ENCODE measurements at regions not wholly inside any gene's neighbourhood (a gene's known extent, or its start where the extent isn't known, plus 50 kb on each side); places are given as distances from the start of the nearest gene placed in this dataset.

DNA sequence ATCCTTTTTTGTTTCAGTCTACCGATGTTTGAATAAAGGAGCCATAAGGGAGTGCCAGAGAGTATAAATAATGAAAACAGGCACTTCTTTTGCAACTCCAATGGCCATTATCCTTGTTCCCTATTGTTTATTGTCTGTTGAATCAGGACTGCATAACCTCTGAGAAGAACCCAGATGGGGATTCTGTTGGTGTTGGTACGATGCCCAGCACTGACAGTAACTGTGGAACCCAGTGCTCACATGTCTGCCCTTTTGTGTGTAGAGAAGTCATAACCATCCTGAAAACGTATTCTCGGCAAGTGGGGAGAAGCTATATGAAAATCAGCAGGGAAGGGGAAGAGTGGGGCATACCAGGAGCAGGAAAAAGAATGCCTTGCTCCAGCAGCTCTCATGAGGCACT, 195.1 kb upstream of the EDNRA start:
- Histone ChIP-seq H3K23me2 (ENCODE audit: low read depth, low read length) (no peaks in the 10 kb centered on the region; the same call in 1 of the 2 replicates), H3K23ac (ENCODE audit: insufficient read length) (no peak overlapping the region), H3K27ac (ENCODE audit: low read depth, low read length) (no peak overlapping the region), H3K4ac (replicated peaks; ENCODE audit: insufficient read length, low read depth, low read length) (no peak overlapping the region), H3K79me1 (ENCODE audit: low read depth, low read length) (no peaks in the 10 kb centered on the region), H3K27me3 (replicated peaks in 1 of 4; ENCODE audit: control insufficient read depth in 3 of 4, extremely low read depth in 1 of 4, insufficient read depth in 3 of 4, low read length in 3 of 4) (no peaks in the 10 kb centered on the region), H3K4me3 (ENCODE audit: extremely low read depth in 1 of 4, insufficient read depth in 2 of 4, low read depth in 3 of 4, low read length in 4 of 4) (no peak overlapping the region), H4K8ac (ENCODE audit: extremely low read depth, insufficient read depth, low read length) (no peak overlapping the region), H3K79me2 (ENCODE audit: control insufficient read depth in 1 of 2, insufficient read depth in 2 of 2, low read length in 2 of 2) (no peaks in the 10 kb centered on the region), H2BK5ac (ENCODE audit: low read depth, low read length) (no peak overlapping the region), H3K56ac (replicated peaks; ENCODE audit: insufficient read length, low read depth, low read length) (no peak overlapping the region), H4K91ac (replicated peaks; ENCODE audit: insufficient read length, low read length) (no peak overlapping the region), H3K4me1 (replicated peaks in 1 of 4; ENCODE audit: control insufficient read depth in 3 of 4, insufficient read depth in 4 of 4, low read length in 3 of 4) (no peaks in the 10 kb centered on the region), H3K18ac (ENCODE audit: extremely low read depth, low read length) (no peak overlapping the region), H3K9me3 (ENCODE audit: insufficient read depth in 2 of 2, low read depth in 1 of 2, low read length in 1 of 2) (no peaks in the 10 kb centered on the region), H3K4me2 (ENCODE audit: insufficient read depth in 1 of 2, low read depth in 2 of 2, low read length in 2 of 2) (no peak overlapping the region), H2BK20ac (ENCODE audit: low read length) (no peak overlapping the region), H3K9ac (replicated peaks in 1 of 4; ENCODE audit: extremely low read depth in 1 of 4, low read depth in 3 of 4, low read length in 3 of 4) (no peak overlapping the region), H2BK12ac (ENCODE audit: low read depth, low read length) (no peak overlapping the region), H4K5ac (ENCODE audit: insufficient read length, low read depth, low read length) (no peak overlapping the region), H2BK120ac (replicated peaks; ENCODE audit: low read depth, low read length) (no peak overlapping the region), H2AK5ac (ENCODE audit: low read depth, low read length) (no peak overlapping the region), H3K14ac (ENCODE audit: insufficient read length) (no peak overlapping the region), H3K36me3 (ENCODE audit: control insufficient read depth in 2 of 4, insufficient read depth in 4 of 4, low read length in 3 of 4) (no peaks in the 10 kb centered on the region; a peak in 1 of 8 replicates), H2BK15ac (ENCODE audit: low read length) (no peak overlapping the region), H2AFZ (ENCODE audit: low read length) (no peak overlapping the region), H4K20me1 (replicated peaks in 1 of 2; ENCODE audit: control insufficient read depth in 1 of 2, insufficient read depth in 2 of 2, low read length in 2 of 2) (no peaks in the 10 kb centered on the region)
- no peak for DNase-seq (ENCODE audit: low read depth in 1 of 2, low spot score in 2 of 2)
- TF ChIP-seq CEBPB (IDR thresholded peaks at IDR 0.05; ENCODE audit: low read depth, low read length) (no peak), POU5F1 (IDR thresholded peaks at IDR 0.05; ENCODE audit: low read depth, low read length) (no peak), BCL11A (IDR thresholded peaks at IDR 0.05; ENCODE audit: low read depth in 2 of 2, low read length in 2 of 2) (no peak), GTF2F1 (IDR thresholded peaks at IDR 0.05; ENCODE audit: borderline replicate concordance, low read depth, low read length) (no peak), RFX5 (IDR thresholded peaks at IDR 0.05; ENCODE audit: borderline replicate concordance, low read depth, low read length) (no peak), SRF (IDR thresholded peaks at IDR 0.05; ENCODE audit: low read depth, low read length) (no peak), JUN (IDR thresholded peaks at IDR 0.05; ENCODE audit: low read depth, low read length) (no peak), RAD21 (IDR thresholded peaks at IDR 0.05 in 1 of 2, conservative IDR thresholded peaks at IDR 0.05 in 1 of 2; ENCODE audit: low read depth in 2 of 2, low read length in 2 of 2) (no peak)
- FAIRE-seq: no peak
- POLR2A ChIA-PET (ENCODE audit: partially characterized antibody): no interaction called here
- WGBS, 2 experiments (ENCODE audit: extremely low coverage in 1 of 2, insufficient coverage in 1 of 2, insufficient read length in 1 of 2, insufficient replicate concordance in 2 of 2, low coverage in 1 of 2, low lambda C conversion rate in 2 of 2, missing lambda C conversion rate in 1 of 2): 95% methylated on average over 4 of the region's 4 CpGs; no CpG with 5 or more reads in 1 of the 2 experiments
- CTCF ChIA-PET (ENCODE audit: partially characterized antibody): interaction anchor here (0.6 to 1.6 kb wide), 2 partner anchors 170 to 189 kb away, joined by 3 to 4 read pairs; no protein-coding TSS in a partner anchor
